Lung (tissue), 11 donors: ENCODE measurements at regions not wholly inside any gene's neighbourhood (a gene's known extent, or its start where the extent isn't known, plus 50 kb on each side); places are given as distances from the start of the nearest gene placed in this dataset.
"Not testable (repeated sequence)": the region's sequence is repeated elsewhere in the genome, so short reads cannot be mapped to it uniquely, and the experiment has no call there.

Experiments
- ATAC-seq: fragments of 200-7000 bp; cut with Tn5 transposase; one replicate; pipeline ENCODE4 v1.9.1; 2020; ENCODE audit warnings: moderate number of reproducible peaks; ENCODE audit not compliant: insufficient read depth, low FRiP score
- DNase-seq, 3 donors: peaks; one replicate each; pipeline ENCODE4 v3.0.0-alpha.2; 2013 to 2017
- H3K27ac ChIP-seq, 2 donors: one replicate each; pipeline ENCODE4 v1.5.1; 2013; ENCODE audit warnings: mild to moderate bottlenecking in 2 of 2, moderate library complexity in 2 of 2, control low read depth in 1 of 2, inconsistent platforms in 1 of 2, low read depth in 1 of 2, low read length in 1 of 2
- H3K27me3 ChIP-seq, 3 donors: one replicate each; pipeline ENCODE4 v1.5.1; 2013; ENCODE audit warnings: low read length in 2 of 3; ENCODE audit not compliant: control insufficient read depth in 3 of 3, insufficient read depth in 3 of 3
- H3K36me3 ChIP-seq, 4 donors: one replicate each; pipeline ENCODE4 v1.5.1; 2013; ENCODE audit warnings: low read length in 4 of 4, mild to moderate bottlenecking in 1 of 4, moderate library complexity in 1 of 4; ENCODE audit not compliant: control insufficient read depth in 4 of 4, insufficient read depth in 4 of 4
- H3K4me1 ChIP-seq, 5 donors: one replicate each; pipeline ENCODE4 v1.5.1; 2013; ENCODE audit warnings: low read length in 5 of 5, mild to moderate bottlenecking in 2 of 5, moderate library complexity in 1 of 5; ENCODE audit not compliant: control insufficient read depth in 5 of 5, insufficient read depth in 5 of 5
- H3K4me3 ChIP-seq: one replicate; pipeline ENCODE4 v1.5.1; 2013; ENCODE audit warnings: mild to moderate bottlenecking, control low read depth, moderate library complexity
- H3K9ac ChIP-seq, 2 donors: one replicate each; pipeline ENCODE4 v1.5.1; 2013; ENCODE audit warnings: low read length in 2 of 2, control low read depth in 1 of 2; ENCODE audit not compliant: insufficient read depth in 1 of 2
- H3K9me3 ChIP-seq, 4 donors: one replicate each; pipeline ENCODE4 v1.5.1; 2013; ENCODE audit warnings: low read length in 3 of 4, mild to moderate bottlenecking in 1 of 4, moderate library complexity in 1 of 4; ENCODE audit not compliant: control insufficient read depth in 4 of 4, insufficient read depth in 3 of 4
- WGBS, 2 donors: extraction: QIAGEN DNeasy Blood & Tissue Kit; methylation state at CpG; one replicate each; pipeline ENCODE4 v1.1.7; 2013; 5-methylcytosine and 5-hydroxymethylcytosine counted together
- TF ChIP-seq, protein P1 (sequence below): IDR thresholded peaks from 2 replicates; pipeline ENCODE4 v1.5.1; 2012; ENCODE audit warnings: mild to moderate bottlenecking; ENCODE audit errors: control extremely low read depth, extremely low read depth
- donor health status: control.
- donor health status: control.
- donor health status: Bipolar disorder and iron deficiency.
- donor health status: healthy.
- donor health status: DM: yes; HTN: yes; CAD: no.

GRCh38 chr11:134953417-134953970 is 541.5 kb upstream of the B3GAT1 start:
- peaks cover 0 to 15% (median 0%) of the 10 kb centered on the region in 5 donors for H3K4me1 ChIP-seq
- not testable (repeated sequence) for H3K9me3 ChIP-seq, DNase-seq, H3K9ac ChIP-seq, H3K4me3 ChIP-seq, H3K27ac ChIP-seq, H3K27me3 ChIP-seq, ATAC-seq, H3K36me3 ChIP-seq
- 79 to 97% methylated on average over 2 of the region's 2 CpGs for WGBS, 2 donors

DNA sequence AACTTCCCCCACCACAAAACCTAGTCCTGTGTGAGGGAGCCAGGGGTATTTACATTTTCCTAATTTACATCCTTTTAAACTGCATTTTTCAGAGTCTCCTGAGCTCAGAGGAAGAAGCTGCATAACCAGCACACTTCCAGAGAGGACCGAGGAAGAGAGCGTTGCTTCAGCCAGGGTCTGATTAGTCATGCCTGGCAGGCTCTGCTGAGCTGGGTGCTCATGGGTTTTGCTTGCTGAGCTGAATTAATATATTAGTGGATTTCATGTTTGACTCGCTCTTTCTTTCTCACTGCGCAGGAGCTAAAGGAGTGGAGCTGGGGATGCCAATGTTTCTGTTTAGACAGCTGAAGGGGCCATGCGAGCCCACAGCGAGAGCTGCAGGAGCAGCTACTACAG is 539.3 kb upstream of the B3GAT1 start:
- Histone ChIP-seq H3K9me3 (no peaks in the 10 kb centered on the region), H3K36me3 (no peaks in the 10 kb centered on the region), H3K27ac (no peak overlapping the region), H3K4me3 (no peak overlapping the region), H3K9ac (no peak overlapping the region), H3K27me3 (peaks cover 0 to 2% (median 0%) of the 10 kb centered on the region in 3 donors), H3K4me1 (peaks cover 0 to 15% (median 0%) of the 10 kb centered on the region in 5 donors)
- ATAC-seq (no peak), DNase-seq (peak in 1 of 3 donors; percentile 21)
- TF ChIP-seq, protein P1, sequence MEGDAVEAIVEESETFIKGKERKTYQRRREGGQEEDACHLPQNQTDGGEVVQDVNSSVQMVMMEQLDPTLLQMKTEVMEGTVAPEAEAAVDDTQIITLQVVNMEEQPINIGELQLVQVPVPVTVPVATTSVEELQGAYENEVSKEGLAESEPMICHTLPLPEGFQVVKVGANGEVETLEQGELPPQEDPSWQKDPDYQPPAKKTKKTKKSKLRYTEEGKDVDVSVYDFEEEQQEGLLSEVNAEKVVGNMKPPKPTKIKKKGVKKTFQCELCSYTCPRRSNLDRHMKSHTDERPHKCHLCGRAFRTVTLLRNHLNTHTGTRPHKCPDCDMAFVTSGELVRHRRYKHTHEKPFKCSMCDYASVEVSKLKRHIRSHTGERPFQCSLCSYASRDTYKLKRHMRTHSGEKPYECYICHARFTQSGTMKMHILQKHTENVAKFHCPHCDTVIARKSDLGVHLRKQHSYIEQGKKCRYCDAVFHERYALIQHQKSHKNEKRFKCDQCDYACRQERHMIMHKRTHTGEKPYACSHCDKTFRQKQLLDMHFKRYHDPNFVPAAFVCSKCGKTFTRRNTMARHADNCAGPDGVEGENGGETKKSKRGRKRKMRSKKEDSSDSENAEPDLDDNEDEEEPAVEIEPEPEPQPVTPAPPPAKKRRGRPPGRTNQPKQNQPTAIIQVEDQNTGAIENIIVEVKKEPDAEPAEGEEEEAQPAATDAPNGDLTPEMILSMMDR, result no peak
- WGBS, 2 donors, result 59 to 63% methylated on average over 6 of the region's 6 CpGs

DNA sequence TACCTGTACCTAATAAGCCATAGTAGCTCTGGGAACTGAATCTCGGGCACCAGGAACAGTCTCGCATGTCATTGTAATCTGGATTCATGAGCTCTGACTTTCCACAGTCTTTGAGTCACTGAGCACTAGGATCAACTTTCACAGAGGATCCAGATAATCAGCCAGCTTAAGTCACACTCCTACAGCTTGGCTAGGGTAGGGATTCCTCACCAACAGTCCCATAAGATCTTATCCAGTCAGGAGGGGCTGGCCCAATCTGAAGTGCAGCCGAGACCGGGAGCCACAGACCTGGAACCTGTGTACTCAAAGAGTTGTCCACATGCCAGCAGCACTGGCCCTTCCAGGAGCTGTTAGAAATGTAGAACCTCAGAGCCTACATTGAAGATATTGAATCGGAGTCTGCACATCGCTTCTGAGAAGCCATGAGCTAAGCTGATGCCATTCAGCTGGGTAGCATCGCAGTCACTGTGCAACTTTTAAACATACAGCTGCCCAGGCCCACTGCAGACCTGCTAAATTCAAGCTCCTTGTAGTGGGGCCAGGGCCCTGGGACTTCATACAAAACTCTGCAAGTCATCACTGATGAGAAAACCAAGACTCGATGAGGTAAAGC is 538.8 kb upstream of the B3GAT1 start:
- Histone ChIP-seq H3K9ac (no peak overlapping the region), H3K4me3 (no peak overlapping the region), H3K27ac (no peak overlapping the region), H3K27me3 (peaks cover 0 to 2% (median 0%) of the 10 kb centered on the region in 3 donors), H3K9me3 (no peaks in the 10 kb centered on the region), H3K4me1 (peaks cover 0 to 15% (median 0%) of the 10 kb centered on the region in 5 donors), H3K36me3 (no peaks in the 10 kb centered on the region)
- DNase-seq, result no peak
- no peak for ATAC-seq
- TF ChIP-seq, protein P1, result no peak
- 75 to 84% methylated on average over 8 of the region's 8 CpGs for WGBS, 2 donors

DNA sequence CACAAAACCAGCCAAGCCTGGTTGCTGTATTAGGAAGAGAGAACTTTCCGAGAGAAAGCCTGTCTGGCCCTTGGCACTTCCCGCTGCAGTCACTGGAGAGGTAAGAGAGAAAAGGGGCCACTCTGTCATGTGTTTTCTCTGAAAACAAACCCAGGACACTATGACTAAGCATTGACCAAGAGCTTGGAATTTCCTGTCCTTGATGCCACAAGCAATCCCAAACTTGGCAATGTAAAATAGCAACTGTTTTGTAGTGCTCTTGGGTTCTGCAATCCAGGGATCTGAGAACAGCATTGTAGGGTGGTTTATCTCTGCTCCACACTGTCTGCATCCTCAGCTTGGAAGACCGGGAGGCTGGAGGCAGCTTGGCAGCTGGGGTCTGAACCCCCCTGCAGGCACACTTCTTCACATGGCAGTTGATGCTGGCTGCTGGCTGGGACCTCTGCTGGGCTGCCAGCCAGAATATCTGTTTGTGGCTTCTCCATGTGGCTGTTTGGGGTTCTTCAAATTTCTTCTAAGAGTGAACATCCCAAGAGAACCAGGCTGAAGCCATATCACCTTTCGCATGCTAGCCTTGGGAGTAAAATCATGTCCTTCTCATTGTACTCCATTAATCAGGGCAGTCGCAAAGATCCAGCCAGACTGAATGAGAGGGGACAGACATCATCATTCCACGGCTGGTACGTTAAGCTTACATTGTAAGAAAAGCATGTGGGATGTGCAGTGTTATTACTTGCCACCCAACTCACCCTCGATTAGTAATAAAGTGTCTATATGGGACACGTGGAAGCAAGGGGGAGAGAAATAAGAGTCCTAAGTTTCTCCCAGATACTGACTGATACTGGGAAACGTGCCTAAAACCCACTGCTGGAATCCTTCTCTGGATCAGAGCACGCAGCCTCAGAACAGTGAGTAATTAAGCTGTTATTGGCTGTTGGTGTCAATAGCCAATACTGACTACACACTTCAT is 537.4 kb upstream of the B3GAT1 start:
- TF ChIP-seq, protein P1, result no peak
- 61 to 68% methylated on average over 11 of the region's 11 CpGs for WGBS, 2 donors
- ATAC-seq (no peak), DNase-seq (peak in 2 of 3 donors; percentile 44 to 49)
- H3K4me1 ChIP-seq, result peaks cover 0 to 15% (median 0%) of the 10 kb centered on the region in 5 donors
- H3K27ac ChIP-seq, result no peak overlapping the region
- no peaks in the 10 kb centered on the region for H3K27me3 ChIP-seq
- no peak overlapping the region for H3K9ac ChIP-seq
- no peak overlapping the region for H3K4me3 ChIP-seq
- H3K36me3 ChIP-seq, result no peaks in the 10 kb centered on the region
- H3K9me3 ChIP-seq, result no peaks in the 10 kb centered on the region
